ENCODE measurements at regions not wholly inside any gene's neighbourhood (a gene's known extent, or its start where the extent isn't known, plus 50 kb on each side); places are given as distances from the start of the nearest gene placed in this dataset.

- TF ChIP-seq CTCF (IDR thresholded peaks at IDR 0.05; ENCODE audit: control insufficient read depth, insufficient read depth, low read depth, low read length, missing control alignments): no peak
- no peak overlapping the region for H3K4me3 ChIP-seq (ENCODE audit: control insufficient read depth, low read depth, low read length)
- DNase-seq (ENCODE audit: low read depth): no peak
These were observed 243.8 kb upstream of the GBE1 start for GRCh38 chr3:82005266-82005665.

GRCh38 chr3:82004266-82004665, 242.8 kb upstream of the GBE1 start:
- DNase-seq (ENCODE audit: low read depth): no peak
- TF ChIP-seq CTCF (IDR thresholded peaks at IDR 0.05; ENCODE audit: control insufficient read depth, insufficient read depth, low read depth, low read length, missing control alignments): no peak
- no peak overlapping the region for H3K4me3 ChIP-seq (ENCODE audit: control insufficient read depth, low read depth, low read length)

GRCh38 chr3:82002986-82003642, 241.7 kb upstream of the GBE1 start:
- no peak for TF ChIP-seq CTCF (IDR thresholded peaks at IDR 0.05; ENCODE audit: control insufficient read depth, insufficient read depth, low read depth, low read length, missing control alignments)

GRCh38 chr3:82002491-82002890, 241.0 kb upstream of the GBE1 start:
- no peak overlapping the region for H3K4me3 ChIP-seq (ENCODE audit: control insufficient read depth, low read depth, low read length)
- no peak for DNase-seq (ENCODE audit: low read depth)
- no peak for TF ChIP-seq CTCF (IDR thresholded peaks at IDR 0.05; ENCODE audit: control insufficient read depth, insufficient read depth, low read depth, low read length, missing control alignments)

More at GRCh38 chr3:82002986-82003642, 241.7 kb upstream of the GBE1 start:
- DNase-seq (ENCODE audit: low read depth): no peak
- H3K4me3 ChIP-seq (ENCODE audit: control insufficient read depth, low read depth, low read length): no peak overlapping the region

GRCh38 chr3:82001276-82001923, 240.0 kb upstream of the GBE1 start:
- no peak for TF ChIP-seq CTCF (IDR thresholded peaks at IDR 0.05; ENCODE audit: control insufficient read depth, insufficient read depth, low read depth, low read length, missing control alignments)
- H3K4me3 ChIP-seq (ENCODE audit: control insufficient read depth, low read depth, low read length): no peak overlapping the region
- DNase-seq (ENCODE audit: low read depth): no peak

GRCh38 chr3:82000773-82001172, 239.3 kb upstream of the GBE1 start:
- TF ChIP-seq CTCF (IDR thresholded peaks at IDR 0.05; ENCODE audit: control insufficient read depth, insufficient read depth, low read depth, low read length, missing control alignments): no peak
- no peak overlapping the region for H3K4me3 ChIP-seq (ENCODE audit: control insufficient read depth, low read depth, low read length)
- DNase-seq (ENCODE audit: low read depth): no peak
